HEK293 (cell line): ENCODE measurements at regions not wholly inside any gene's neighbourhood (a gene's known extent, or its start where the extent isn't known, plus 50 kb on each side); places are given as distances from the start of the nearest gene placed in this dataset.

ENCODE experiments used
- CTCF ChIP-seq: fragments of 450-650 bp; formaldehyde crosslinking; IDR thresholded peaks from 2 replicates; pipeline ENCODE4 v1.5.1; 2016; ENCODE audit warnings: missing biosample characterization, missing genetic modification characterization
- KLF1 ChIP-seq: fragments of 450-650 bp; formaldehyde crosslinking; IDR thresholded peaks from 2 replicates; pipeline ENCODE4 v1.5.1; 2016; ENCODE audit warnings: missing biosample characterization, missing genetic modification characterization
- KLF9 ChIP-seq: fragments of 450-650 bp; formaldehyde crosslinking; IDR thresholded peaks from 2 replicates; pipeline ENCODE4 v1.5.1; 2016; ENCODE audit warnings: missing biosample characterization, missing genetic modification characterization, low read depth
- PATZ1 ChIP-seq: fragments of 450-650 bp; formaldehyde crosslinking; IDR thresholded peaks from 2 replicates; pipeline ENCODE4 v1.5.1; 2016; ENCODE audit warnings: missing biosample characterization, missing genetic modification characterization
- PRDM1 ChIP-seq: fragments of 450-650 bp; formaldehyde crosslinking; IDR thresholded peaks from 2 replicates; pipeline ENCODE4; 2016; ENCODE audit warnings: missing biosample characterization, missing genetic modification characterization
- REST ChIP-seq: fragments of 450-650 bp; formaldehyde crosslinking; IDR thresholded peaks from 2 replicates; pipeline ENCODE4 v1.5.1; 2016; ENCODE audit warnings: missing biosample characterization, missing genetic modification characterization
- ZBTB10 ChIP-seq: fragments of 450-650 bp; formaldehyde crosslinking; IDR thresholded peaks from 2 replicates; pipeline ENCODE4 v1.5.1; 2016; ENCODE audit warnings: missing biosample characterization, missing genetic modification characterization
- ZBTB21 ChIP-seq: fragments of 450-650 bp; formaldehyde crosslinking; IDR thresholded peaks from 2 replicates; pipeline ENCODE4 v1.5.1; 2017; ENCODE audit warnings: missing biosample characterization, missing genetic modification characterization
- ZEB2 ChIP-seq: fragments of 450-650 bp; formaldehyde crosslinking; IDR thresholded peaks from 2 replicates; pipeline ENCODE4 v1.5.1; 2016; ENCODE audit warnings: missing biosample characterization, missing genetic modification characterization
- ZNF18 ChIP-seq: fragments of 450-650 bp; formaldehyde crosslinking; IDR thresholded peaks from 2 replicates; pipeline ENCODE4 v1.5.1; 2016; ENCODE audit warnings: missing biosample characterization, missing genetic modification characterization
- ZNF24 ChIP-seq: fragments of 450-650 bp; formaldehyde crosslinking; IDR thresholded peaks from 2 replicates; pipeline ENCODE4 v1.5.1; 2016; ENCODE audit warnings: missing biosample characterization, missing genetic modification characterization
- ZNF416 ChIP-seq: fragments of 450-650 bp; formaldehyde crosslinking; IDR thresholded peaks from 2 replicates; pipeline ENCODE4 v1.5.1; 2016; ENCODE audit warnings: missing biosample characterization, missing genetic modification characterization
- ZNF488 ChIP-seq: fragments of 450-650 bp; formaldehyde crosslinking; IDR thresholded peaks from 2 replicates; pipeline ENCODE4 v1.5.1; 2016; ENCODE audit warnings: missing biosample characterization, missing genetic modification characterization
- ZNF707 ChIP-seq: fragments of 450-650 bp; formaldehyde crosslinking; IDR thresholded peaks from 2 replicates; pipeline ENCODE4 v1.5.1; 2016; ENCODE audit warnings: missing biosample characterization, missing genetic modification characterization

GRCh38 chr2:128467321-128467969 is 148.8 kb upstream of the HS6ST1 start:
- TF ChIP-seq CTCF (no peak), KLF1 (no peak), ZNF18 (tag by site-specific recombination) (no peak), ZNF416 (tag by site-specific recombination) (no peak), ZBTB21 (tag by site-specific recombination) (no peak), ZNF707 (tag by site-specific recombination) (no peak), ZNF488 (no peak), PRDM1 (tag by site-specific recombination) (no peak), ZBTB10 (no peak), ZNF24 (tag by site-specific recombination) (no peak), REST (no peak), PATZ1 (no peak), KLF9 (tag by site-specific recombination) (no peak), ZEB2 (tag by site-specific recombination) (no peak)
